Transverse colon (tissue), 4 donors: ENCODE measurements at regions not wholly inside any gene's neighbourhood (a gene's known extent, or its start where the extent isn't known, plus 50 kb on each side); places are given as distances from the start of the nearest gene placed in this dataset.

Experiments used
- DNase-seq: peaks from one replicate; pipeline ENCODE4 v3.0.0-alpha.2; 2019
- H3K27ac ChIP-seq, 4 donors: fragments of 200-600 bp; sonication (generic); 2 replicates each; pipeline ENCODE4 v1.5.1; 2016 to 2018; ENCODE audit warnings: inconsistent platforms in 4 of 4
- H3K27me3 ChIP-seq: fragments of 200-600 bp; sonication (generic); 2 replicates; pipeline ENCODE4 v1.5.1; 2017; ENCODE audit warnings: inconsistent platforms
- H3K36me3 ChIP-seq, 4 donors: fragments of 200-600 bp; sonication (generic); 2 replicates each; pipeline ENCODE4 v1.5.1; 2017 to 2019; ENCODE audit warnings: inconsistent platforms in 4 of 4
- H3K4me1 ChIP-seq, 4 donors: fragments of 200-600 bp; sonication (generic); 2 replicates each; pipeline ENCODE4 v1.5.1; 2017 to 2020; ENCODE audit warnings: inconsistent platforms in 4 of 4
- H3K4me3 ChIP-seq, 4 donors: fragments of 200-600 bp; sonication (generic); 1 replicate in 1 of 4; 2 replicates in 3 of 4; pipeline versions ENCODE4 v1.5.1 to v1.6.1; 2017 to 2019; ENCODE audit warnings: inconsistent platforms in 4 of 4
- H3K9me3 ChIP-seq, 2 donors: fragments of 200-600 bp; sonication (generic); 2 replicates each; pipeline ENCODE4 v1.5.1; 2017 to 2019; ENCODE audit warnings: inconsistent platforms in 2 of 2
- CTCF ChIP-seq, 5 experiments: fragments of 200-600 bp in 3 of 5; fragments of 450-650 bp in 2 of 5; sonication (generic) in 3 of 5; IDR thresholded peaks; 1 replicate in 2 of 5; 2 replicates in 3 of 5; pipeline ENCODE4 v1.5.1; 2016 to 2017; ENCODE audit warnings: antibody characterized with exemption in 5 of 5, inconsistent platforms in 3 of 5, mild to moderate bottlenecking in 2 of 5, moderate library complexity in 1 of 5
- EP300 ChIP-seq: sonication (generic); formaldehyde crosslinking; IDR thresholded peaks from one replicate; pipeline ENCODE4 v1.6.1; 2017; ENCODE audit warnings: antibody characterized with exemption, low read depth
- POLR2A ChIP-seq: fragments of 450-650 bp; IDR thresholded peaks from one replicate; pipeline ENCODE4 v1.6.1; 2016; ENCODE audit warnings: antibody characterized with exemption, mild to moderate bottlenecking, moderate library complexity
- POLR2AphosphoS5 ChIP-seq, 3 donors: sonication (generic); formaldehyde crosslinking; IDR thresholded peaks; one replicate each; pipeline ENCODE4 v1.6.1; 2016; ENCODE audit warnings: antibody characterized with exemption in 3 of 3
- WGBS, 2 donors: methylation state at CpG; one replicate each; pipeline ENCODE4 v1.1.5; 2018; ENCODE audit warnings: low coverage in 1 of 2; 5-methylcytosine and 5-hydroxymethylcytosine counted together
- in situ Hi-C, 4 donors: fragments of 200-750 bp; cut with MboI; loops; one replicate each; pipeline versions ENCODE4 v1.15.0 to v1.15.1; 2017; ENCODE audit warnings: low sequenced_read_pairs in 3 of 4, low pct_ligation_motif_present in 1 of 4, low pct_unique_long_range_greater_than_20kb in 1 of 4
- intact Hi-C: fragments of 100-400 bp; cut with DNase I; formaldehyde crosslinking; loops from one replicate; pipeline ENCODE4 v1.15.1; 2023; ENCODE audit warnings: low total_unique reads

GRCh38 chr13:53398051-53398450, 369.4 kb downstream of the OLFM4 start:
- TF ChIP-seq POLR2AphosphoS5 (IDR thresholded peaks at IDR 0.05) (no peak), POLR2A (no peak), CTCF (IDR thresholded peaks at IDR 0.05) (no peak), EP300 (no peak)
- no peak overlapping the region for H3K27ac ChIP-seq
- WGBS, 2 donors = 60% methylated on average over 2 of the region's 2 CpGs; no CpG with 5 or more reads in 1 of the 2 donors
- no peaks in the 10 kb centered on the region for H3K27me3 ChIP-seq
- H3K36me3 ChIP-seq = no peaks in the 10 kb centered on the region
- in situ Hi-C loops = no loop called here
- no peak overlapping the region for H3K4me3 ChIP-seq
- intact Hi-C loops = no loop called here
- DNase-seq = no peak
- no peaks in the 10 kb centered on the region for H3K9me3 ChIP-seq
- H3K4me1 ChIP-seq = no peaks in the 10 kb centered on the region

GRCh38 chr13:53405616-53406015, 377.0 kb downstream of the OLFM4 start:
- no peak for DNase-seq
- TF ChIP-seq POLR2A (no peak), POLR2AphosphoS5 (IDR thresholded peaks at IDR 0.05) (no peak), EP300 (no peak), CTCF (IDR thresholded peaks at IDR 0.05) (no peak)
- Histone ChIP-seq H3K4me3 (no peak overlapping the region), H3K4me1 (no peaks in the 10 kb centered on the region), H3K27ac (no peak overlapping the region), H3K9me3 (no peaks in the 10 kb centered on the region), H3K27me3 (no peaks in the 10 kb centered on the region), H3K36me3 (no peaks in the 10 kb centered on the region)
- intact Hi-C loops (no loop called here), in situ Hi-C loops (no loop called here)
- WGBS, 2 donors = 77 to 93% methylated on average over 3 to 8 of the region's 8 CpGs

- H3K4me3 ChIP-seq = no peak overlapping the region
- no peak for DNase-seq
- in situ Hi-C loops (no loop called here), intact Hi-C loops (no loop called here)
- H3K9me3 ChIP-seq = no peaks in the 10 kb centered on the region
- TF ChIP-seq CTCF (IDR thresholded peaks at IDR 0.05) = no peak
- no peak for TF ChIP-seq POLR2AphosphoS5 (IDR thresholded peaks at IDR 0.05)
- no peak for TF ChIP-seq EP300
- no peak for TF ChIP-seq POLR2A
- H3K27ac ChIP-seq = no peak overlapping the region
- no peaks in the 10 kb centered on the region for H3K27me3 ChIP-seq
- WGBS, 2 donors = 85% methylated on average over 5 to 8 of the region's 8 CpGs
- no peaks in the 10 kb centered on the region for H3K4me1 ChIP-seq
- H3K36me3 ChIP-seq = no peaks in the 10 kb centered on the region
These were observed 379.7 kb downstream of the OLFM4 start for GRCh38 chr13:53408306-53408705.

- in situ Hi-C loops (no loop called here), intact Hi-C loops (no loop called here)
- DNase-seq = no peak
- Histone ChIP-seq H3K27ac (no peak overlapping the region), H3K4me3 (no peak overlapping the region), H3K4me1 (no peaks in the 10 kb centered on the region), H3K9me3 (no peaks in the 10 kb centered on the region), H3K27me3 (no peaks in the 10 kb centered on the region), H3K36me3 (no peaks in the 10 kb centered on the region)
- 89% methylated on average over 23 of the region's 24 CpGs; no CpG with 5 or more reads in 1 of the 2 donors for WGBS, 2 donors
- TF ChIP-seq CTCF (IDR thresholded peaks at IDR 0.05) (no peak), POLR2A (no peak), EP300 (no peak), POLR2AphosphoS5 (IDR thresholded peaks at IDR 0.05) (no peak)
These were observed 380.4 kb downstream of the OLFM4 start for GRCh38 chr13:53408847-53409568.
